Liver (tissue), 8 donors: ENCODE measurements at regions not wholly inside any gene's neighbourhood (a gene's known extent, or its start where the extent isn't known, plus 50 kb on each side); places are given as distances from the start of the nearest gene placed in this dataset.

Experiments used
- DNase-seq: peaks from one replicate; pipeline ENCODE4 v3.0.0-alpha.2; 2017; ENCODE audit warnings: low spot score
- H3K27ac ChIP-seq, 2 donors: one replicate each; pipeline ENCODE4 v1.7.0; 2013; ENCODE audit warnings: inconsistent platforms in 2 of 2, low read length in 2 of 2, control low read depth in 1 of 2, low read depth in 1 of 2, mild to moderate bottlenecking in 1 of 2
- H3K27me3 ChIP-seq, 4 donors: one replicate each; pipeline versions ENCODE4 v1.6.1 to v1.7.0; 2013; ENCODE audit warnings: low read length in 3 of 4, inconsistent platforms in 1 of 4, mild to moderate bottlenecking in 1 of 4, moderate library complexity in 1 of 4; ENCODE audit not compliant: control insufficient read depth in 4 of 4, insufficient read depth in 4 of 4
- H3K36me3 ChIP-seq, 4 donors: one replicate each; pipeline versions ENCODE4 v1.6.1 to v1.7.0; 2013; ENCODE audit warnings: low read length in 3 of 4, mild to moderate bottlenecking in 3 of 4, low read depth in 1 of 4, moderate library complexity in 1 of 4; ENCODE audit not compliant: control insufficient read depth in 4 of 4, insufficient read depth in 3 of 4
- H3K4me1 ChIP-seq, 4 donors: one replicate each; pipeline versions ENCODE4 v1.6.1 to v1.7.0; 2013; ENCODE audit warnings: low read length in 3 of 4, mild to moderate bottlenecking in 3 of 4, moderate library complexity in 1 of 4; ENCODE audit not compliant: control insufficient read depth in 4 of 4, insufficient read depth in 4 of 4
- H3K4me3 ChIP-seq, 3 donors: one replicate each; pipeline versions ENCODE4 v1.6.1 to v1.7.0; 2013; ENCODE audit warnings: low read length in 3 of 3, control low read depth in 1 of 3, low read depth in 1 of 3, mild to moderate bottlenecking in 1 of 3
- H3K9ac ChIP-seq, 2 donors: one replicate each; pipeline ENCODE4 v1.7.0; 2013; ENCODE audit warnings: low read length in 2 of 2, mild to moderate bottlenecking in 2 of 2, moderate library complexity in 2 of 2, control low read depth in 1 of 2, low read depth in 1 of 2
- H3K9me3 ChIP-seq, 4 donors: one replicate each; pipeline versions ENCODE4 v1.6.1 to v1.7.0; 2013; ENCODE audit warnings: low read length in 3 of 4; ENCODE audit not compliant: control insufficient read depth in 4 of 4
- EGR1 ChIP-seq, 2 donors: IDR thresholded peaks; 2 replicates each; pipeline ENCODE4 v1.6.1; 2016 to 2018; ENCODE audit warnings: antibody characterized with exemption in 2 of 2, low read depth in 2 of 2
- FOXA1 ChIP-seq: IDR thresholded peaks from 2 replicates; pipeline ENCODE4 v1.6.1; 2016; ENCODE audit warnings: antibody characterized with exemption
- FOXA2 ChIP-seq: IDR thresholded peaks from 2 replicates; pipeline ENCODE4 v1.6.1; 2016; ENCODE audit warnings: antibody characterized with exemption
- GABPA ChIP-seq, 2 donors: IDR thresholded peaks in 1 of 2; conservative IDR thresholded peaks in 1 of 2; 2 replicates each; pipeline ENCODE4 v1.6.1; 2016; ENCODE audit warnings: antibody characterized with exemption in 2 of 2, mild to moderate bottlenecking in 1 of 2, moderate library complexity in 1 of 2
- HNF4A ChIP-seq, 2 donors: conservative IDR thresholded peaks; 2 replicates each; pipeline ENCODE4 v1.6.1; 2016; ENCODE audit warnings: antibody characterized with exemption in 2 of 2, mild to moderate bottlenecking in 2 of 2
- HNF4G ChIP-seq: IDR thresholded peaks from 2 replicates; pipeline ENCODE4 v1.6.1; 2016; ENCODE audit warnings: antibody characterized with exemption
- JUND ChIP-seq, 2 donors: IDR thresholded peaks; 2 replicates each; pipeline ENCODE4 v1.6.1; 2016; ENCODE audit warnings: antibody characterized with exemption in 2 of 2
- NR2F2 ChIP-seq: IDR thresholded peaks from 2 replicates; pipeline ENCODE4 v1.6.1; 2016; ENCODE audit warnings: antibody characterized with exemption
- RAD21 ChIP-seq, 2 donors: IDR thresholded peaks; 2 replicates each; pipeline ENCODE4 v1.6.1; 2016; ENCODE audit warnings: antibody characterized with exemption in 2 of 2, mild to moderate bottlenecking in 2 of 2
- RXRA ChIP-seq, 2 donors: IDR thresholded peaks; 2 replicates each; pipeline ENCODE4 v1.6.1; 2017 to 2018; ENCODE audit warnings: antibody characterized with exemption in 2 of 2, mild to moderate bottlenecking in 1 of 2
- SP1 ChIP-seq: IDR thresholded peaks from 2 replicates; pipeline ENCODE4 v1.6.1; 2018; ENCODE audit warnings: antibody characterized with exemption, mild to moderate bottlenecking
- TAF1 ChIP-seq: conservative IDR thresholded peaks from 2 replicates; pipeline ENCODE4 v1.6.1; 2016; ENCODE audit warnings: antibody characterized with exemption, mild to moderate bottlenecking
- YY1 ChIP-seq: IDR thresholded peaks from 2 replicates; pipeline ENCODE4 v1.6.1; 2016; ENCODE audit warnings: antibody characterized with exemption, mild to moderate bottlenecking
- WGBS: extraction: QIAGEN DNeasy Blood & Tissue Kit; methylation state at CpG from one replicate; pipeline ENCODE4 v1.1.7; 2013; 5-methylcytosine and 5-hydroxymethylcytosine counted together
- TF ChIP-seq, protein P1 (sequence below): IDR thresholded peaks from 2 replicates; pipeline ENCODE4 v1.6.1; 2016; ENCODE audit warnings: antibody characterized with exemption
- TF ChIP-seq, protein P2 (sequence below): IDR thresholded peaks from 2 replicates; pipeline ENCODE4 v1.6.1; 2016; ENCODE audit warnings: antibody characterized with exemption
- TF ChIP-seq, protein P3 (sequence below): fragments of 150-350 bp; IDR thresholded peaks from 2 replicates; pipeline ENCODE4 v1.5.1; 2017; ENCODE audit warnings: improper control_type of control experiment, low read depth, low read length; ENCODE audit not compliant: missing input control
- TF ChIP-seq, protein P4 (sequence below): IDR thresholded peaks from 2 replicates; pipeline ENCODE4 v1.6.1; 2016; ENCODE audit warnings: antibody characterized with exemption
- TF ChIP-seq, protein P5 (sequence below): IDR thresholded peaks from 2 replicates; pipeline ENCODE4 v1.6.1; 2016; ENCODE audit warnings: antibody characterized with exemption, mild to moderate bottlenecking
- donor health status: healthy.
- donor health status: healthy.
- donor health status: healthy.
- donor health status: healthy.
- donor health status: healthy.

GRCh38 chr6:150806790-150807189, 58.7 kb upstream of the MTHFD1L start:
- Histone ChIP-seq H3K4me3 (no peak overlapping the region), H3K36me3 (peaks cover 0 to 18% (median 12%) of the 10 kb centered on the region in 4 donors), H3K9ac (no peak overlapping the region), H3K27ac (no peak overlapping the region), H3K4me1 (no peaks in the 10 kb centered on the region), H3K27me3 (no peaks in the 10 kb centered on the region), H3K9me3 (no peaks in the 10 kb centered on the region)
- TF ChIP-seq YY1 = no peak
- no peak for TF ChIP-seq HNF4G
- TF ChIP-seq RAD21 (IDR thresholded peaks at IDR 0.05) = no peak
- no peak for TF ChIP-seq SP1
- TF ChIP-seq JUND (IDR thresholded peaks at IDR 0.05) = no peak
- no peak for TF ChIP-seq RXRA (IDR thresholded peaks at IDR 0.05)
- TF ChIP-seq, protein P1, sequence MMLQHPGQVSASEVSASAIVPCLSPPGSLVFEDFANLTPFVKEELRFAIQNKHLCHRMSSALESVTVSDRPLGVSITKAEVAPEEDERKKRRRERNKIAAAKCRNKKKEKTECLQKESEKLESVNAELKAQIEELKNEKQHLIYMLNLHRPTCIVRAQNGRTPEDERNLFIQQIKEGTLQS = no peak
- TF ChIP-seq, protein P2, sequence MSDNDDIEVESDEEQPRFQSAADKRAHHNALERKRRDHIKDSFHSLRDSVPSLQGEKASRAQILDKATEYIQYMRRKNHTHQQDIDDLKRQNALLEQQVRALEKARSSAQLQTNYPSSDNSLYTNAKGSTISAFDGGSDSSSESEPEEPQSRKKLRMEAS = no peak
- TF ChIP-seq, protein P3, sequence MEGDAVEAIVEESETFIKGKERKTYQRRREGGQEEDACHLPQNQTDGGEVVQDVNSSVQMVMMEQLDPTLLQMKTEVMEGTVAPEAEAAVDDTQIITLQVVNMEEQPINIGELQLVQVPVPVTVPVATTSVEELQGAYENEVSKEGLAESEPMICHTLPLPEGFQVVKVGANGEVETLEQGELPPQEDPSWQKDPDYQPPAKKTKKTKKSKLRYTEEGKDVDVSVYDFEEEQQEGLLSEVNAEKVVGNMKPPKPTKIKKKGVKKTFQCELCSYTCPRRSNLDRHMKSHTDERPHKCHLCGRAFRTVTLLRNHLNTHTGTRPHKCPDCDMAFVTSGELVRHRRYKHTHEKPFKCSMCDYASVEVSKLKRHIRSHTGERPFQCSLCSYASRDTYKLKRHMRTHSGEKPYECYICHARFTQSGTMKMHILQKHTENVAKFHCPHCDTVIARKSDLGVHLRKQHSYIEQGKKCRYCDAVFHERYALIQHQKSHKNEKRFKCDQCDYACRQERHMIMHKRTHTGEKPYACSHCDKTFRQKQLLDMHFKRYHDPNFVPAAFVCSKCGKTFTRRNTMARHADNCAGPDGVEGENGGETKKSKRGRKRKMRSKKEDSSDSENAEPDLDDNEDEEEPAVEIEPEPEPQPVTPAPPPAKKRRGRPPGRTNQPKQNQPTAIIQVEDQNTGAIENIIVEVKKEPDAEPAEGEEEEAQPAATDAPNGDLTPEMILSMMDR = no peak
- no peak for TF ChIP-seq EGR1 (IDR thresholded peaks at IDR 0.05; ENCODE audit: low read depth in 2 of 2)
- TF ChIP-seq, protein P4, sequence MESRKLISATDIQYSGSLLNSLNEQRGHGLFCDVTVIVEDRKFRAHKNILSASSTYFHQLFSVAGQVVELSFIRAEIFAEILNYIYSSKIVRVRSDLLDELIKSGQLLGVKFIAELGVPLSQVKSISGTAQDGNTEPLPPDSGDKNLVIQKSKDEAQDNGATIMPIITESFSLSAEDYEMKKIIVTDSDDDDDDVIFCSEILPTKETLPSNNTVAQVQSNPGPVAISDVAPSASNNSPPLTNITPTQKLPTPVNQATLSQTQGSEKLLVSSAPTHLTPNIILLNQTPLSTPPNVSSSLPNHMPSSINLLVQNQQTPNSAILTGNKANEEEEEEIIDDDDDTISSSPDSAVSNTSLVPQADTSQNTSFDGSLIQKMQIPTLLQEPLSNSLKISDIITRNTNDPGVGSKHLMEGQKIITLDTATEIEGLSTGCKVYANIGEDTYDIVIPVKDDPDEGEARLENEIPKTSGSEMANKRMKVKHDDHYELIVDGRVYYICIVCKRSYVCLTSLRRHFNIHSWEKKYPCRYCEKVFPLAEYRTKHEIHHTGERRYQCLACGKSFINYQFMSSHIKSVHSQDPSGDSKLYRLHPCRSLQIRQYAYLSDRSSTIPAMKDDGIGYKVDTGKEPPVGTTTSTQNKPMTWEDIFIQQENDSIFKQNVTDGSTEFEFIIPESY = no peak
- TF ChIP-seq HNF4A (conservative IDR thresholded peaks at IDR 0.05) = no peak
- no peak for TF ChIP-seq TAF1
- no peak for TF ChIP-seq GABPA (IDR thresholded peaks at IDR 0.05 in 1 of 2, conservative IDR thresholded peaks at IDR 0.05 in 1 of 2)
- TF ChIP-seq FOXA2 = no peak
- no peak for TF ChIP-seq NR2F2
- TF ChIP-seq FOXA1 = no peak
- DNase-seq = no peak
- 96% methylated on average over 2 of the region's 2 CpGs for WGBS

GRCh38 chr6:150813319-150813992, 52.0 kb upstream of the MTHFD1L start:
- Histone ChIP-seq H3K4me3 (no peak overlapping the region), H3K27me3 (no peaks in the 10 kb centered on the region), H3K9me3 (no peaks in the 10 kb centered on the region), H3K4me1 (no peaks in the 10 kb centered on the region), H3K9ac (no peak overlapping the region), H3K36me3 (peaks cover 0 to 13% (median 10%) of the 10 kb centered on the region in 4 donors), H3K27ac (peak overlapping the region in 1 of 2 donors; percentile 26)
- DNase-seq = no peak
- 69% methylated on average over 9 of the region's 9 CpGs for WGBS
- TF ChIP-seq YY1 = no peak
- TF ChIP-seq, protein P2 = no peak
- TF ChIP-seq EGR1 (IDR thresholded peaks at IDR 0.05; ENCODE audit: low read depth in 2 of 2) = no peak
- TF ChIP-seq SP1 = no peak
- TF ChIP-seq, protein P5, sequence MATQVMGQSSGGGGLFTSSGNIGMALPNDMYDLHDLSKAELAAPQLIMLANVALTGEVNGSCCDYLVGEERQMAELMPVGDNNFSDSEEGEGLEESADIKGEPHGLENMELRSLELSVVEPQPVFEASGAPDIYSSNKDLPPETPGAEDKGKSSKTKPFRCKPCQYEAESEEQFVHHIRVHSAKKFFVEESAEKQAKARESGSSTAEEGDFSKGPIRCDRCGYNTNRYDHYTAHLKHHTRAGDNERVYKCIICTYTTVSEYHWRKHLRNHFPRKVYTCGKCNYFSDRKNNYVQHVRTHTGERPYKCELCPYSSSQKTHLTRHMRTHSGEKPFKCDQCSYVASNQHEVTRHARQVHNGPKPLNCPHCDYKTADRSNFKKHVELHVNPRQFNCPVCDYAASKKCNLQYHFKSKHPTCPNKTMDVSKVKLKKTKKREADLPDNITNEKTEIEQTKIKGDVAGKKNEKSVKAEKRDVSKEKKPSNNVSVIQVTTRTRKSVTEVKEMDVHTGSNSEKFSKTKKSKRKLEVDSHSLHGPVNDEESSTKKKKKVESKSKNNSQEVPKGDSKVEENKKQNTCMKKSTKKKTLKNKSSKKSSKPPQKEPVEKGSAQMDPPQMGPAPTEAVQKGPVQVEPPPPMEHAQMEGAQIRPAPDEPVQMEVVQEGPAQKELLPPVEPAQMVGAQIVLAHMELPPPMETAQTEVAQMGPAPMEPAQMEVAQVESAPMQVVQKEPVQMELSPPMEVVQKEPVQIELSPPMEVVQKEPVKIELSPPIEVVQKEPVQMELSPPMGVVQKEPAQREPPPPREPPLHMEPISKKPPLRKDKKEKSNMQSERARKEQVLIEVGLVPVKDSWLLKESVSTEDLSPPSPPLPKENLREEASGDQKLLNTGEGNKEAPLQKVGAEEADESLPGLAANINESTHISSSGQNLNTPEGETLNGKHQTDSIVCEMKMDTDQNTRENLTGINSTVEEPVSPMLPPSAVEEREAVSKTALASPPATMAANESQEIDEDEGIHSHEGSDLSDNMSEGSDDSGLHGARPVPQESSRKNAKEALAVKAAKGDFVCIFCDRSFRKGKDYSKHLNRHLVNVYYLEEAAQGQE = no peak
- no peak for TF ChIP-seq HNF4G
- TF ChIP-seq, protein P3 = no peak
- TF ChIP-seq FOXA1 = no peak
- TF ChIP-seq, protein P1 = no peak
- TF ChIP-seq JUND (IDR thresholded peaks at IDR 0.05) = no peak
- no peak for TF ChIP-seq NR2F2
- no peak for TF ChIP-seq RXRA (IDR thresholded peaks at IDR 0.05)
- no peak for TF ChIP-seq RAD21 (IDR thresholded peaks at IDR 0.05)
- no peak for TF ChIP-seq GABPA (IDR thresholded peaks at IDR 0.05 in 1 of 2, conservative IDR thresholded peaks at IDR 0.05 in 1 of 2)
- TF ChIP-seq TAF1 = no peak
- no peak for TF ChIP-seq HNF4A (conservative IDR thresholded peaks at IDR 0.05)
- no peak for TF ChIP-seq FOXA2
